Stomach (tissue), 8 donors: ENCODE measurements at regions not wholly inside any gene's neighbourhood (a gene's known extent, or its start where the extent isn't known, plus 50 kb on each side); places are given as distances from the start of the nearest gene placed in this dataset.

Source experiments
- DNase-seq, 2 donors: peaks; one replicate each; pipeline versions ENCODE4 v3.0.0 to v3.0.0-alpha.2; 2013 to 2019
- H3K27ac ChIP-seq, 5 donors: fragments of 200-600 bp in 4 of 5; sonication (generic) in 4 of 5; one replicate each; pipeline ENCODE4 v1.5.1; 2013 to 2019; ENCODE audit warnings: mild to moderate bottlenecking in 1 of 5, moderate library complexity in 1 of 5
- H3K27me3 ChIP-seq, 3 donors: fragments of 200-600 bp; sonication (generic); one replicate each; pipeline ENCODE4 v1.5.1; 2017 to 2019; ENCODE audit warnings: mixed run types in 1 of 3
- H3K36me3 ChIP-seq, 4 donors: fragments of 200-600 bp; sonication (generic); 1 replicate in 3 of 4; 2 replicates in 1 of 4; pipeline ENCODE4 v1.5.1; 2016 to 2019
- H3K4me1 ChIP-seq, 4 donors: fragments of 200-600 bp; sonication (generic); one replicate each; pipeline ENCODE4 v1.5.1; 2016 to 2019
- H3K4me3 ChIP-seq, 4 donors: fragments of 200-600 bp; sonication (generic) in 3 of 4; one replicate each; pipeline ENCODE4 v1.5.1; 2016 to 2019; ENCODE audit warnings: mild to moderate bottlenecking in 1 of 4
- H3K9me3 ChIP-seq, 4 donors: fragments of 200-600 bp; sonication (generic); one replicate each; pipeline ENCODE4 v1.5.1; 2016 to 2019
- CTCF ChIP-seq, 7 experiments: fragments of 450-650 bp in 4 of 7; fragments of 200-600 bp in 3 of 7; sonication (generic) in 3 of 7; IDR thresholded peaks; one replicate each; pipeline ENCODE4 v1.5.1; 2016 to 2019; ENCODE audit warnings: antibody characterized with exemption in 7 of 7, control low read depth in 2 of 7, mild to moderate bottlenecking in 1 of 7
- EP300 ChIP-seq: sonication (generic); formaldehyde crosslinking; IDR thresholded peaks from one replicate; pipeline ENCODE4 v1.6.1; 2017; ENCODE audit warnings: antibody characterized with exemption
- POLR2A ChIP-seq, 4 donors: fragments of 450-650 bp; IDR thresholded peaks; one replicate each; pipeline ENCODE4 v1.6.1; 2016; ENCODE audit warnings: antibody characterized with exemption in 4 of 4, control low read depth in 2 of 4, mild to moderate bottlenecking in 1 of 4, moderate library complexity in 1 of 4
- POLR2AphosphoS5 ChIP-seq, 3 donors: sonication (generic); formaldehyde crosslinking; IDR thresholded peaks; one replicate each; pipeline ENCODE4 v1.6.1; 2016; ENCODE audit warnings: antibody characterized with exemption in 3 of 3
- WGBS, 5 donors: extraction: QIAGEN DNeasy Blood & Tissue Kit in 3 of 5; methylation state at CpG; one replicate each; pipeline versions ENCODE4 v1.1.5 to v1.1.7; 2013 to 2018; 5-methylcytosine and 5-hydroxymethylcytosine counted together
- intact Hi-C: fragments of 100-400 bp; cut with DNase I; formaldehyde crosslinking; loops from one replicate; pipeline ENCODE4 v1.15.1; 2023; ENCODE audit warnings: low total_unique reads
- donor health status: healthy with polysubstance abuse.
- donor health status: Bipolar disorder and iron deficiency.
- donor health status: healthy.

GRCh38 chr9:105854026-105854782, 159.9 kb downstream of the TMEM38B start:
- H3K9me3 ChIP-seq = no peaks in the 10 kb centered on the region
- intact Hi-C loops = no loop called here
- no peaks in the 10 kb centered on the region for H3K4me1 ChIP-seq
- no peaks in the 10 kb centered on the region for H3K27me3 ChIP-seq
- no peaks in the 10 kb centered on the region for H3K36me3 ChIP-seq
- no peak overlapping the region for H3K27ac ChIP-seq
- no peak for DNase-seq
- TF ChIP-seq EP300 (no peak), CTCF (IDR thresholded peaks at IDR 0.05) (no peak), POLR2A (IDR thresholded peaks at IDR 0.05) (no peak), POLR2AphosphoS5 (IDR thresholded peaks at IDR 0.05) (no peak)
- 69 to 82% (median 82%) methylated on average over 1 of the region's 1 CpG for WGBS, 5 donors
- H3K4me3 ChIP-seq = no peak overlapping the region

- H3K27me3 ChIP-seq = no peaks in the 10 kb centered on the region
- no peaks in the 10 kb centered on the region for H3K36me3 ChIP-seq
- 83 to 90% (median 87%) methylated on average over 3 of the region's 3 CpGs for WGBS, 5 donors
- intact Hi-C loops = no loop called here
- DNase-seq = no peak
- H3K4me1 ChIP-seq = no peaks in the 10 kb centered on the region
- no peak overlapping the region for H3K4me3 ChIP-seq
- no peaks in the 10 kb centered on the region for H3K9me3 ChIP-seq
- TF ChIP-seq POLR2A (IDR thresholded peaks at IDR 0.05) (no peak), EP300 (no peak), POLR2AphosphoS5 (IDR thresholded peaks at IDR 0.05) (no peak), CTCF (IDR thresholded peaks at IDR 0.05) (no peak)
- H3K27ac ChIP-seq = no peak overlapping the region
These were observed 160.7 kb downstream of the TMEM38B start for GRCh38 chr9:105854783-105855724.

GRCh38 chr9:105855987-105856386, 161.6 kb downstream of the TMEM38B start:
- Histone ChIP-seq H3K36me3 (no peaks in the 10 kb centered on the region), H3K27me3 (no peaks in the 10 kb centered on the region), H3K4me3 (no peak overlapping the region), H3K9me3 (no peaks in the 10 kb centered on the region), H3K27ac (no peak overlapping the region), H3K4me1 (no peaks in the 10 kb centered on the region)
- intact Hi-C loops = no loop called here
- no peak for TF ChIP-seq CTCF (IDR thresholded peaks at IDR 0.05)
- TF ChIP-seq EP300 = no peak
- TF ChIP-seq POLR2A (IDR thresholded peaks at IDR 0.05) = no peak
- TF ChIP-seq POLR2AphosphoS5 (IDR thresholded peaks at IDR 0.05) = no peak
- DNase-seq = no peak
- 80 to 91% (median 88%) methylated on average over 3 of the region's 3 CpGs for WGBS, 5 donors

GRCh38 chr9:105858006-105858690, 163.8 kb downstream of the TMEM38B start:
- Histone ChIP-seq H3K27ac (no peak overlapping the region), H3K36me3 (no peaks in the 10 kb centered on the region), H3K9me3 (no peaks in the 10 kb centered on the region), H3K27me3 (no peaks in the 10 kb centered on the region), H3K4me3 (no peak overlapping the region), H3K4me1 (no peaks in the 10 kb centered on the region)
- intact Hi-C loops = no loop called here
- WGBS, 5 donors = 61 to 95% (median 82%) methylated on average over 1 of the region's 1 CpG
- no peak for TF ChIP-seq POLR2A (IDR thresholded peaks at IDR 0.05)
- no peak for TF ChIP-seq POLR2AphosphoS5 (IDR thresholded peaks at IDR 0.05)
- no peak for TF ChIP-seq CTCF (IDR thresholded peaks at IDR 0.05)
- no peak for TF ChIP-seq EP300
- DNase-seq = peak in 1 of 2 donors; percentile 29
